ENCODE measurements at regions not wholly inside any gene's neighbourhood (a gene's known extent, or its start where the extent isn't known, plus 50 kb on each side); places are given as distances from the start of the nearest gene placed in this dataset.

DNA sequence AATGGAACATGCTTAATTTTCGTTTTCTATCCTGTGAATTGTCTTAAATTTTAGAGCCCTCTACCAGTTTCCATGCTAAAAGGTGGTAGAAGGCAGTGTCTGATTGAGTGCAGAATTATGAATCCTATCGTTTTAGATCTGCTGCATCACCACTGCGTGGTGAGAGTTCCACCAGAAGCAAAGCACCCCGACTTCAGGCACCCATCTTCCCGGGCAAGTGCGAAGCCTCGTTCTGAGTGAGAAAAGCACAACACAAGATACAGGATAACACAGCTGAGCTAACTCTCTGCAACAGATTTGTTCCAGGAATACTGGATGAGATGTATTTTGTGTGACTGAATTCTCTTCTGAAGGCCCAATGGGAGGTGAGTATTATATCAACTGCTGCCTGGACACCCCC is 471.5 kb downstream of the EIPR1 start:
- TF ChIP-seq, protein P1, sequence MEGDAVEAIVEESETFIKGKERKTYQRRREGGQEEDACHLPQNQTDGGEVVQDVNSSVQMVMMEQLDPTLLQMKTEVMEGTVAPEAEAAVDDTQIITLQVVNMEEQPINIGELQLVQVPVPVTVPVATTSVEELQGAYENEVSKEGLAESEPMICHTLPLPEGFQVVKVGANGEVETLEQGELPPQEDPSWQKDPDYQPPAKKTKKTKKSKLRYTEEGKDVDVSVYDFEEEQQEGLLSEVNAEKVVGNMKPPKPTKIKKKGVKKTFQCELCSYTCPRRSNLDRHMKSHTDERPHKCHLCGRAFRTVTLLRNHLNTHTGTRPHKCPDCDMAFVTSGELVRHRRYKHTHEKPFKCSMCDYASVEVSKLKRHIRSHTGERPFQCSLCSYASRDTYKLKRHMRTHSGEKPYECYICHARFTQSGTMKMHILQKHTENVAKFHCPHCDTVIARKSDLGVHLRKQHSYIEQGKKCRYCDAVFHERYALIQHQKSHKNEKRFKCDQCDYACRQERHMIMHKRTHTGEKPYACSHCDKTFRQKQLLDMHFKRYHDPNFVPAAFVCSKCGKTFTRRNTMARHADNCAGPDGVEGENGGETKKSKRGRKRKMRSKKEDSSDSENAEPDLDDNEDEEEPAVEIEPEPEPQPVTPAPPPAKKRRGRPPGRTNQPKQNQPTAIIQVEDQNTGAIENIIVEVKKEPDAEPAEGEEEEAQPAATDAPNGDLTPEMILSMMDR (IDR thresholded peaks at IDR 0.05 in 4 of 5, conservative IDR thresholded peaks at IDR 0.05 in 1 of 5), result no peak
- no peak for TF ChIP-seq POLR2A (IDR thresholded peaks at IDR 0.05)

All from gastrocnemius medialis (tissue), 4 donors.